Upper lobe of right lung (tissue), 1 donor: ENCODE measurements at regions not wholly inside any gene's neighbourhood (a gene's known extent, or its start where the extent isn't known, plus 50 kb on each side); places are given as distances from the start of the nearest gene placed in this dataset.

Source experiments
- ATAC-seq: fragments of 200-7000 bp; cut with Tn5 transposase; one replicate; pipeline ENCODE4 v1.9.1; 2020; ENCODE audit warnings: mild to moderate bottlenecking, moderate library complexity
- DNase-seq: peaks from one replicate; pipeline ENCODE4 v3.0.0-alpha.2; 2020
- H3K27ac ChIP-seq: fragments of 200-600 bp; one replicate; pipeline ENCODE4 v1.8.0; 2022
- H3K27me3 ChIP-seq: fragments of 200-600 bp; one replicate; pipeline ENCODE4 v1.8.0; 2022; ENCODE audit warnings: mild to moderate bottlenecking
- H3K36me3 ChIP-seq: fragments of 200-600 bp; one replicate; pipeline ENCODE4 v1.8.0; 2022
- H3K4me1 ChIP-seq: fragments of 200-600 bp; one replicate; pipeline ENCODE4 v1.8.0; 2022
- H3K4me3 ChIP-seq: fragments of 200-600 bp; one replicate; pipeline ENCODE4 v1.8.0; 2022; ENCODE audit warnings: mild to moderate bottlenecking
- H3K9me3 ChIP-seq: fragments of 200-600 bp; one replicate; pipeline ENCODE4 v1.8.0; 2022
- CTCF ChIP-seq: fragments of 200-600 bp; IDR thresholded peaks from one replicate; pipeline ENCODE4 v1.8.0; 2022; ENCODE audit warnings: antibody characterized with exemption
- intact Hi-C: fragments of 100-400 bp; cut with DNase I; formaldehyde crosslinking; loops from one replicate; pipeline ENCODE4 v1.11.0; 2022
- donor health status: DM: no; HTN: yes; CAD: no; lungs with severe emphysema.

- TF ChIP-seq CTCF = no peak
- Histone ChIP-seq H3K9me3 (no peaks in the 10 kb centered on the region), H3K27ac (peak overlapping the region; percentile 68), H3K4me3 (no peak overlapping the region), H3K4me1 (no peaks in the 10 kb centered on the region), H3K36me3 (no peaks in the 10 kb centered on the region), H3K27me3 (no peaks in the 10 kb centered on the region)
- DNase-seq (no peak), ATAC-seq (peak; percentile 91)
- intact Hi-C loops = no loop called here
Observed at GRCh38 chr1:217029281-217030157, 306.3 kb upstream of the ESRRG start.

- no peak for TF ChIP-seq CTCF
- H3K27me3 ChIP-seq = no peaks in the 10 kb centered on the region
- H3K36me3 ChIP-seq = no peaks in the 10 kb centered on the region
- H3K27ac ChIP-seq = no peak overlapping the region
- no peaks in the 10 kb centered on the region for H3K4me1 ChIP-seq
- H3K9me3 ChIP-seq = no peaks in the 10 kb centered on the region
- intact Hi-C loops = no loop called here
- ATAC-seq (no peak), DNase-seq (no peak)
- no peak overlapping the region for H3K4me3 ChIP-seq
Observed at GRCh38 chr1:217027403-217028080, 304.3 kb upstream of the ESRRG start.

GRCh38 chr1:217026531-217026930, 303.3 kb upstream of the ESRRG start:
- Histone ChIP-seq H3K9me3 (no peaks in the 10 kb centered on the region), H3K4me3 (no peak overlapping the region), H3K36me3 (no peaks in the 10 kb centered on the region), H3K4me1 (no peaks in the 10 kb centered on the region), H3K27me3 (no peaks in the 10 kb centered on the region), H3K27ac (no peak overlapping the region)
- no peak for TF ChIP-seq CTCF
- DNase-seq = no peak
- ATAC-seq = no peak
- intact Hi-C loops = no loop called here

- Histone ChIP-seq H3K36me3 (no peaks in the 10 kb centered on the region), H3K27ac (no peak overlapping the region), H3K4me1 (no peaks in the 10 kb centered on the region), H3K27me3 (no peaks in the 10 kb centered on the region), H3K4me3 (no peak overlapping the region), H3K9me3 (no peaks in the 10 kb centered on the region)
- intact Hi-C loops = no loop called here
- DNase-seq (no peak), ATAC-seq (no peak)
- TF ChIP-seq CTCF = no peak
Observed at GRCh38 chr1:217025381-217025780, 302.2 kb upstream of the ESRRG start.

GRCh38 chr1:217024911-217025310, 301.7 kb upstream of the ESRRG start:
- Histone ChIP-seq H3K9me3 (no peaks in the 10 kb centered on the region), H3K27me3 (no peaks in the 10 kb centered on the region), H3K27ac (no peak overlapping the region), H3K36me3 (no peaks in the 10 kb centered on the region), H3K4me3 (no peak overlapping the region), H3K4me1 (no peaks in the 10 kb centered on the region)
- DNase-seq (no peak), ATAC-seq (no peak)
- intact Hi-C loops = no loop called here
- no peak for TF ChIP-seq CTCF
